GM19467 (cell line): ENCODE measurements at regions not wholly inside any gene's neighbourhood (a gene's known extent, or its start where the extent isn't known, plus 50 kb on each side); places are given as distances from the start of the nearest gene placed in this dataset.
"Not testable (repeated sequence)": the region's sequence is repeated elsewhere in the genome, so short reads cannot be mapped to it uniquely, and the experiment has no call there.

Source experiments
- ATAC-seq: cut with Tn5 transposase; IDR thresholded peaks from one replicate; pipeline ENCODE4 v1.9.1; 2021; ENCODE audit warnings: mild to moderate bottlenecking, moderate library complexity; ENCODE audit not compliant: unreplicated experiment

GRCh38 chr15:99454941-99455788, 110.6 kb upstream of the MEF2A start:
- no peak for ATAC-seq

- ATAC-seq = no peak
Measured at GRCh38 chr15:99455789-99456160, 110.0 kb upstream of the MEF2A start.

GRCh38 chr15:99464137-99464536, 101.6 kb upstream of the MEF2A start:
- ATAC-seq = no peak

GRCh38 chr15:99466701-99467337, 99.0 kb upstream of the MEF2A start:
- no peak for ATAC-seq

GRCh38 chr15:99467338-99467720, 98.5 kb upstream of the MEF2A start:
- ATAC-seq = no peak

- ATAC-seq = no peak
Measured at GRCh38 chr15:99467853-99468464, 97.8 kb upstream of the MEF2A start.

GRCh38 chr15:99470204-99470603, 95.6 kb upstream of the MEF2A start:
- ATAC-seq = not testable (repeated sequence)

- ATAC-seq = no peak
Measured at GRCh38 chr15:99472416-99473145, 93.2 kb upstream of the MEF2A start.

- ATAC-seq = no peak
Measured at GRCh38 chr15:99473981-99474906, 91.5 kb upstream of the MEF2A start.

GRCh38 chr15:99474909-99475753, 90.7 kb upstream of the MEF2A start:
- no peak for ATAC-seq

- ATAC-seq = no peak
Measured at GRCh38 chr15:99475754-99476412, 89.9 kb upstream of the MEF2A start.

- ATAC-seq = peak; percentile 57
Measured at GRCh38 chr15:99476413-99477222, 89.2 kb upstream of the MEF2A start.

GRCh38 chr15:99477791-99478471, 87.9 kb upstream of the MEF2A start:
- no peak for ATAC-seq

- ATAC-seq = no peak
Measured at GRCh38 chr15:99478977-99479376, 86.8 kb upstream of the MEF2A start.

- no peak for ATAC-seq
Measured at GRCh38 chr15:99480016-99480810, 85.6 kb upstream of the MEF2A start.

- ATAC-seq = no peak
Measured at GRCh38 chr15:99481113-99481950, 84.5 kb upstream of the MEF2A start.
